ENCODE measurements at regions not wholly inside any gene's neighbourhood (a gene's known extent, or its start where the extent isn't known, plus 50 kb on each side); places are given as distances from the start of the nearest gene placed in this dataset.

DNA sequence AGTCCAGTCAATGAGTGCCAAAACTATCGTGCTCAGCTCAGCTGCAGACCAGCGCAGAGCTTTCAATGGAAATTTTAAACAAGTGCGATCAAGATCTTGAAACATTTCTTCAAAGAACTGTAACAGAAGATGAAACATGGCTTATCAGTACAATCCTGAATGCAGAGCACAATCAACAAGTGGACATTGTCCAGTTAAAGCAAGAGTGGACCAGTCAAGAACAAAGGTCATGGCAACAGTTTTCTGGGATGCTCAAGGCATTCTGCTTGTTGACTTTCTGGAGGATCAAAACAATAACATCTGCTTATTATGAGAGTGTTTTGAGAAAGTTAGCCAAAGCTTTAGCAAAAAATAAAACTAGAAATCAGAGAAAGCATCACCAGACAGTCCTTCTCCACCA, 374.2 kb downstream of the SETD4 start:
- no peak overlapping the region for H3K4me3 ChIP-seq (ENCODE audit: low read depth, low read length)
- DNase-seq (ENCODE audit: low read depth): no peak
- TF ChIP-seq CTCF (IDR thresholded peaks at IDR 0.05; ENCODE audit: control insufficient read depth, extremely low read depth, insufficient read depth): no peak

DNA sequence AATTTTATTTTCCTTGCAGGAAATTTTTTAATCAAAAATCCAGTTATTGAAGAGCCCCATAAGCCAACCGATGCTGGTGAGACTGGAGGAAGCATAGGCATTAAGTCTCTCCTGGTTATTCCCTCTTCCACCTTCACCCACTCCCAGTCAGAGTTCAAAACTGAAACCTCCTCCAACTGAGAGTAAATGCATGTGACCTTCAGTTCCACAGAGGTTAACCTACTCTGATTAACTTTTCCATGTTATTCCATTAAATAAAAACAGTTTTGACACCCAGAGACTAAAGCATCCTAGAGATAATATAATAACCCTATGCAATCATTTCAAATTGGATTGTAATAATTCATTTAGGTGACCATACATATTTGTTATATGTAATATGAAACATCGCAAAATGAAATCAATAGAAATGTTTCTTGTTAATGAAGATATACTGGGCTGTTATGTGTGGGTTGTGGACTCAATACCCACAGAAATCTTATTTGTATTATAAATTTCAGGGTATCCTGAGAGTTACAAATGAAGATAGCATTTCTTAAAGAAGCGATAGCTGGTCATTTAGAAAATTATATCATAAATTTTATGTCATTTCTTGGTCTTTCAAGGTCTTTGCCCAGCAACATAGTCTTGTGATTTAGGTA, 376.5 kb downstream of the SETD4 start:
- no peak for DNase-seq (ENCODE audit: low read depth)
- H3K4me3 ChIP-seq (ENCODE audit: low read depth, low read length): no peak overlapping the region
- no peak for TF ChIP-seq CTCF (IDR thresholded peaks at IDR 0.05; ENCODE audit: control insufficient read depth, extremely low read depth, insufficient read depth)

DNA sequence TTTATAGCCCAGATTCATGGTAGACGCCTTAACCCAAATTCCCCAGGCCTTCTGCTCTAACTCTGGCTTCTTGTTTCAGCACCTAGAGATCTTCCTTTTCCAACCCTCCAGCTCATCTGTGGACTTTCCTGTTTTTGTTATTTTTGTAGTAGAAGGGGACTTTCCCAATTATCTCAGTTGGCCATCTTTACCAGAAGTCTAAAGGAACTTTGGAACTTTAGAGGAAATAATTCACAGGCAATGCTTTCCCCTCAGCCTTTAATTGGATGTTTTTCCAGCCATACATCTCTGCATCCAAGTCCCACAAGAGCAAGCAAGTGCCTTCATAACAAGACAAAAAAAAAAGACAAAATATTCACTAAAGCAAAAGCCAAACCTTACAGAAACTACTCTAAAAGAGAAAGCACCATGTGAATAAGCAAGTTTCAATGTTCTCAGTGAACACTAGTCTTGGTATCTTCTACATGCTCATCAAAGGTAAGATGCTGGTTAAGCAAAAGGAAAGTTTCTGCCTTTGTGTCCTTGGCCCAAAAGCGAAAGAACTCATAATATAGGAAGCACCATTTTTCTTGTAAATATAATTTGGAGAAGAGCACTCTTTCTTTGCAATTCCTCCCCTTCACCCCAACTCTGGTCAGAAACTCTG, 377.3 kb downstream of the SETD4 start:
- no peak overlapping the region for H3K4me3 ChIP-seq (ENCODE audit: low read depth, low read length)
- no peak for TF ChIP-seq CTCF (IDR thresholded peaks at IDR 0.05; ENCODE audit: control insufficient read depth, extremely low read depth, insufficient read depth)

GRCh38 chr21:35681946-35682345, 378.4 kb downstream of the SETD4 start:
- no peak for DNase-seq (ENCODE audit: low read depth)
- no peak overlapping the region for H3K4me3 ChIP-seq (ENCODE audit: low read depth, low read length)
- TF ChIP-seq CTCF (IDR thresholded peaks at IDR 0.05; ENCODE audit: control insufficient read depth, extremely low read depth, insufficient read depth): no peak

More for the DNA sequence above, 377.3 kb downstream of the SETD4 start:
- no peak for DNase-seq (ENCODE audit: low read depth)

DNA sequence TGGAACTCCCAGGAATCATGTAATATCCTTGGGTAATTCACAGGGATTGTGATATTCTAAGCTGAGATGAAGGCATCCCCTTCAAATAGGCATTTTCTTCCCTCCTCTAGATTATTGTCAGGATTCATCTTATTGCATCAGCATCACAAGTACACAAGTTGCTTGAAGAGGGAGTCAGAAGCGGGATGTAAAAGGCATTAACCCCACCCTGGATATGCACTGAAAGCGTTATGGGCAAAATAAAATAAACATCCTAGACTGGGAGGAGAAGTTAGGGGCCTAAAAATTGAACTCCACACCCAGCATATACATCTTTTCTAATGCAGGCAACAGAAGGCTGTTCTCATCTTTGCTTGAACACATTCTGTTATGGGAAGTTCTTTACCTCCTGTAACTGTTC, 381.2 kb downstream of the SETD4 start:
- H3K4me3 ChIP-seq (ENCODE audit: low read depth, low read length): no peak overlapping the region
- no peak for TF ChIP-seq CTCF (IDR thresholded peaks at IDR 0.05; ENCODE audit: control insufficient read depth, extremely low read depth, insufficient read depth)
- DNase-seq (ENCODE audit: low read depth): no peak

DNA sequence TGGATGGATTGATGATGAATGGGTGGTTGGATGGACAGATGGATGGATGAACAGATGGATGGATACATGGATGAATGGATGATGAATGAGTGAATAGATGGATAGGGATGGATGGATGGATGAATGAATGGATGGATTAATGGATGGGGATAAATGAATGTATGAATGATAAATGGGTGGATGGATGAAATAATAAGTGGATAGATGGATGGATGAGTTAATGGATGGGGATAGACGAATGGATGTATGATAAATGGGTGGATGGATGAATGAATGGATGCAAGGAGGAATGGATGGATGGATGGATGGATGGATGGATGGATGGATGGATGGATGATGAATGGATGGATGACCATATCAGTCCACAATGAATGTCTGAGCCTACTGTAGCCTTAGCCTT, 381.9 kb downstream of the SETD4 start:
- no peak for DNase-seq (ENCODE audit: low read depth)
- no peak for TF ChIP-seq CTCF (IDR thresholded peaks at IDR 0.05; ENCODE audit: control insufficient read depth, extremely low read depth, insufficient read depth)

More for the DNA sequence above, 381.9 kb downstream of the SETD4 start:
- no peak overlapping the region for H3K4me3 ChIP-seq (ENCODE audit: low read depth, low read length)
